GM23248 (cell line): ENCODE measurements at regions not wholly inside any gene's neighbourhood (a gene's known extent, or its start where the extent isn't known, plus 50 kb on each side); places are given as distances from the start of the nearest gene placed in this dataset.

Experiments used
- DNase-seq: peaks from one replicate; pipeline ENCODE4 v3.0.0-alpha.2; 2015
- H2AFZ ChIP-seq: fragments of 200-600 bp; sonication (generic); 2 replicates; pipeline ENCODE4 v1.6.1; 2016; ENCODE audit warnings: antibody characterized with exemption
- H3F3A ChIP-seq: fragments of 200-600 bp; sonication (generic); 2 replicates; pipeline ENCODE4 v1.6.1; 2016; ENCODE audit warnings: mild to moderate bottlenecking, antibody characterized with exemption, mixed run types; ENCODE audit not compliant: insufficient read depth
- H3K27ac ChIP-seq: fragments of 200-600 bp; sonication (generic); 2 replicates; pipeline ENCODE4 v1.5.1; 2016; ENCODE audit warnings: mild to moderate bottlenecking
- H3K27me3 ChIP-seq: fragments of 200-600 bp; sonication (generic); replicated peaks from 2 replicates; pipeline ENCODE4 v1.6.1; 2016; ENCODE audit warnings: mild to moderate bottlenecking; ENCODE audit not compliant: insufficient read depth
- H3K36me3 ChIP-seq: fragments of 200-600 bp; sonication (generic); 2 replicates; pipeline ENCODE4 v1.6.1; 2016; ENCODE audit warnings: low read depth, mild to moderate bottlenecking
- H3K4me1 ChIP-seq: fragments of 200-600 bp; sonication (generic); 2 replicates; pipeline ENCODE4 v1.6.1; 2016; ENCODE audit warnings: mild to moderate bottlenecking; ENCODE audit not compliant: insufficient read depth
- H3K4me2 ChIP-seq: fragments of 200-600 bp; sonication (generic); one replicate; pipeline ENCODE4 v1.6.1; 2016; ENCODE audit warnings: mild to moderate bottlenecking; ENCODE audit not compliant: unreplicated experiment
- H3K4me3 ChIP-seq: fragments of 200-600 bp; sonication (generic); 2 replicates; pipeline ENCODE4 v1.5.1; 2016; ENCODE audit warnings: mild to moderate bottlenecking
- H3K79me2 ChIP-seq: fragments of 200-600 bp; sonication (generic); 2 replicates; pipeline ENCODE4 v1.6.1; 2016; ENCODE audit warnings: mild to moderate bottlenecking; ENCODE audit not compliant: insufficient read depth
- H3K9ac ChIP-seq: fragments of 200-600 bp; sonication (generic); 2 replicates; pipeline ENCODE4 v1.6.1; 2016; ENCODE audit warnings: mild to moderate bottlenecking
- H3K9me2 ChIP-seq: fragments of 200-600 bp; sonication (generic); 2 replicates; pipeline ENCODE4 v1.6.1; 2016; ENCODE audit warnings: mixed run types, mild to moderate bottlenecking, moderate library complexity; ENCODE audit not compliant: insufficient read depth
- H3K9me3 ChIP-seq: fragments of 200-600 bp; sonication (generic); one replicate; pipeline ENCODE4 v1.6.1; 2017; ENCODE audit warnings: low read depth
- H4K20me1 ChIP-seq: fragments of 200-600 bp; sonication (generic); 2 replicates; pipeline ENCODE4 v1.6.0; 2016; ENCODE audit not compliant: insufficient read depth
- EZH2 ChIP-seq: fragments of 200-600 bp; sonication (generic); IDR thresholded peaks from 2 replicates; pipeline ENCODE4 v1.6.1; 2018; ENCODE audit warnings: antibody characterized with exemption, mild to moderate bottlenecking; ENCODE audit not compliant: insufficient read depth, poor library complexity, severe bottlenecking
- EZH2phosphoT487 ChIP-seq: fragments of 200-600 bp; sonication (generic); IDR thresholded peaks from 2 replicates; pipeline ENCODE4 v1.6.1; 2018; ENCODE audit warnings: antibody characterized with exemption, moderate library complexity, mild to moderate bottlenecking, low read depth; ENCODE audit not compliant: insufficient read depth
- WGBS, 2 experiments: methylation state at CpG; one replicate each; pipeline ENCODE4 v1.1.6; 2015 to 2017; ENCODE audit warnings: low lambda C conversion rate in 2 of 2, low coverage in 1 of 2; ENCODE audit errors: missing lambda C conversion rate in 2 of 2; 5-methylcytosine and 5-hydroxymethylcytosine counted together
- in situ Hi-C: fragments of 300-500 bp; cut with MboI; formaldehyde crosslinking; loops from 2 replicates; pipeline ENCODE4 v1.15.0; 2020

DNA sequence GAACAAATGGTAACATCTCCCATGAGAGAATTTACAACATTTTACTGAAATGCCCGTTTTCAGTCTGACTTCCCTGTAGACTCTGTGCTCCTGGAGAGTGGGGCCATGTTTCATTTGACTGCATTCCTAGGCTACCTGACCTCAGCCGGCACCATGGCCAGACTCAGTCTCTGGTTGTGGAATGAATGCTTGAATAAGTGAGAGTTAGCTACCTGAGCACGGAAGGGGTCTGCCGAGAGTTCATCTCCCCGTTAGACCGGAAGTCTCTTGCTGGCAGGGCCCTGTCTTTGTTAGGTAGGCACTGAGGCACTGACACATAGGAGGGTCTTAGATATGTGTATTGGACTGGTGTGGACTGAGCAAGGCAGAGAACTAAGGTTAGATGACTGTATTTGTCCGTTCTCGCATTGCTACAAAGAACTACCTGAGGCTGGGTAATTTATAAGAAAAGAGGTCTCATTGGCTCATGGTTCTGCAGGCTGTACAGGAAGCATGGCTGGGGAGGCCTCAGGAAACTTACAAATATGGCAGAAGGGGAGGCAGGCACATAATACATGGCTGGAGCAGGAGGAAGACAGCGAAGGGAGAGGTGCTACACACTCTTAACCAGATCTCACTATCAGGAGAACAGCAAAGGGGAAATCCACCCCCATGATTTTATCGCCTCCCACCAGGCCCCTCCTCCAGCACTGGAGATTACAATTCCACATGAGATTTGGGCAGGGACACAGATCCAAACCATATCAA lies 271.2 kb downstream of the GLI2 start:
- no peak for DNase-seq
- no peaks in the 10 kb centered on the region for H4K20me1 ChIP-seq
- no peaks in the 10 kb centered on the region for H3K36me3 ChIP-seq
- H3K27me3 ChIP-seq: peaks cover 17% of the 10 kb centered on the region; the same call in 1 of the 2 replicates
- no peaks in the 10 kb centered on the region for H3K79me2 ChIP-seq
- H3F3A ChIP-seq: no peaks in the 10 kb centered on the region
- H3K27ac ChIP-seq: no peak overlapping the region
- H3K9me3 ChIP-seq: peaks cover 12% of the 10 kb centered on the region
- no peak overlapping the region for H2AFZ ChIP-seq
- H3K9ac ChIP-seq: no peak overlapping the region
- no peak overlapping the region for H3K4me3 ChIP-seq
- no peak overlapping the region for H3K4me2 ChIP-seq
- H3K4me1 ChIP-seq: peaks cover 7% of the 10 kb centered on the region; the same call in 1 of the 2 replicates
- H3K9me2 ChIP-seq: no peaks in the 10 kb centered on the region
- WGBS, 2 experiments: 85 to 89% methylated on average over 10 of the region's 10 CpGs
- TF ChIP-seq EZH2 (no peak), EZH2phosphoT487 (no peak)
- in situ Hi-C loops: no loop called here

DNA sequence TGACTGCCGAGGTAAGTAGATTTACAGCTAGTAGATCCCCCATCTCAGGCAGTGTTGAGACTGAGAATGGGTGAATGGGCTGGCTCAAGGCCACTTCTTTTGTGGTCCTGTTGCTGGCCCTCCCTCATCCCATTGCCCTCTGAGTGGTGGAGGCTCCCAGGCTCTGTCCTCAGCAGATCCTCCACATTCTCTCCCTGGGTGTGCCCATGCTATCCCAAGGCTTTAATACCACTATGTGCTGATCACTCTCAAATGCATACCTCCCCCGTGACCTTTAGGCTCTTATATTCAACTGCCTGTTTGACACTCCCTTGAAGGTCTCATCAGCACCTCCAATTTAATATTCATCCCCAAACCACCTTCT lies 271.8 kb downstream of the GLI2 start:
- Histone ChIP-seq H2AFZ (no peak overlapping the region), H3K27me3 (0 out of 2 replicates have a peak, but pooled peaks cover 17% of the 10 kb centered on the region), H3K4me3 (no peak overlapping the region), H3K27ac (no peak overlapping the region), H3K79me2 (no peaks in the 10 kb centered on the region), H3K9me2 (no peaks in the 10 kb centered on the region), H4K20me1 (no peaks in the 10 kb centered on the region), H3K9me3 (peaks cover 12% of the 10 kb centered on the region), H3K9ac (no peak overlapping the region), H3K36me3 (no peaks in the 10 kb centered on the region), H3F3A (no peaks in the 10 kb centered on the region), H3K4me1 (peaks cover 7% of the 10 kb centered on the region; the same call in 1 of the 2 replicates), H3K4me2 (no peak overlapping the region)
- TF ChIP-seq EZH2 (no peak), EZH2phosphoT487 (no peak)
- in situ Hi-C loops: no loop called here
- 82 to 87% methylated on average over 2 of the region's 2 CpGs for WGBS, 2 experiments
- no peak for DNase-seq

DNA sequence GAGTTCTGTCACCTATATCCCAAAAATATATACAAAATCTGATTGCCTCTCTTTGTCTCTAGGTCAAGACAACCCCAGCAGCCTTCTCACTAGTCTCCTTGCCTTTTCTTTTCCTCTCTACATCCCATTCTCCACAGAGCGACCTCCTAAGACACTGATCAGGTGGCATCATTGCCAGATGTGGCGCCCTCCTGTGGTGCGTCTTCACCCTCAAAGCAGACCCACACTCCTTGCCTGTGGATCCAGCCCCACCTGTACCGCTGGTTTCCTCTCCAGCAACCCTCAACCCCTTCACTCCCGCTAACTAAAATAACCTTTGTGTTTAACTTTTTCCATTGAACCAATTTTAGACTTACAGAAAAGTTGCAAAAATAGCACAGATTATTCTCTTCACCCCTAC lies 273.3 kb downstream of the GLI2 start:
- WGBS, 2 experiments: 68% methylated on average over 5 of the region's 5 CpGs
- Histone ChIP-seq H3K27ac (no peak overlapping the region), H3K9me3 (peaks cover 12% of the 10 kb centered on the region), H3K9ac (no peak overlapping the region), H3K79me2 (no peaks in the 10 kb centered on the region), H3K36me3 (no peaks in the 10 kb centered on the region), H3K9me2 (no peaks in the 10 kb centered on the region), H3K4me2 (no peak overlapping the region), H3F3A (no peaks in the 10 kb centered on the region), H2AFZ (no peak overlapping the region), H3K27me3 (0 out of 2 replicates have a peak, but pooled peaks cover 14% of the 10 kb centered on the region), H3K4me3 (no peak overlapping the region), H3K4me1 (peaks cover 7% of the 10 kb centered on the region; the same call in 1 of the 2 replicates), H4K20me1 (no peaks in the 10 kb centered on the region)
- TF ChIP-seq EZH2phosphoT487: no peak
- no peak for TF ChIP-seq EZH2
- in situ Hi-C loops: no loop called here
- no peak for DNase-seq

DNA sequence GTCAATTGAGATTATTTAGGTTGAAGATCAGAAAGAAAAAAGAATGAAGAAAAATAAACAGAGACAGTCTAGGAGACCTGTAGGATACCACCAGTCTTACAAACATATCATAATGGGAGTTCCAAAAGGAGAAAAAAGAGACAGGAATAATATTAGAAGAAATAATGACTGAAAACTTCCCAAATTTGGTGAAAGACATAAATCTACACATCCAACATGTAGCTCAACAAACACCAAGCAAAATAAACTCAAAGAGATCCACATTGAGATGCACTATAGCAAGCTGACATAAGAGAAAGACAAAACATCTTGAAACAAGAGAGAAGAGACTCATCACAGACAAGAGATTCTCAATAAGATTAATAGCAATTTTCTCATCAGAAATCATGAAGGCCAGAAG lies 274.0 kb downstream of the TFCP2L1 start:
- Histone ChIP-seq H3K36me3 (no peaks in the 10 kb centered on the region), H3K9me2 (no peaks in the 10 kb centered on the region), H3K79me2 (no peaks in the 10 kb centered on the region), H4K20me1 (no peaks in the 10 kb centered on the region), H3K4me1 (peaks cover 6% of the 10 kb centered on the region; the same call in 1 of the 2 replicates), H3K27ac (no peak overlapping the region), H3F3A (no peaks in the 10 kb centered on the region), H3K4me2 (no peak overlapping the region), H3K27me3 (peaks cover 17% of the 10 kb centered on the region; the same call in 1 of the 2 replicates), H2AFZ (no peak overlapping the region), H3K4me3 (no peak overlapping the region), H3K9me3 (peaks cover 12% of the 10 kb centered on the region), H3K9ac (no peak overlapping the region)
- TF ChIP-seq EZH2: no peak
- TF ChIP-seq EZH2phosphoT487: no peak
- DNase-seq: no peak
- in situ Hi-C loops: no loop called here
